GF-D8 (cell line): ENCODE measurements at regions not wholly inside any gene's neighbourhood (a gene's known extent, or its start where the extent isn't known, plus 50 kb on each side); places are given as distances from the start of the nearest gene placed in this dataset.
"Not testable (repeated sequence)": the region's sequence is repeated elsewhere in the genome, so short reads cannot be mapped to it uniquely, and the experiment has no call there.

Experiments used
- DNase-seq: peaks from one replicate; lab custom pipeline; 2025; lab: John Stamatoyannopoulos, UW

DNA sequence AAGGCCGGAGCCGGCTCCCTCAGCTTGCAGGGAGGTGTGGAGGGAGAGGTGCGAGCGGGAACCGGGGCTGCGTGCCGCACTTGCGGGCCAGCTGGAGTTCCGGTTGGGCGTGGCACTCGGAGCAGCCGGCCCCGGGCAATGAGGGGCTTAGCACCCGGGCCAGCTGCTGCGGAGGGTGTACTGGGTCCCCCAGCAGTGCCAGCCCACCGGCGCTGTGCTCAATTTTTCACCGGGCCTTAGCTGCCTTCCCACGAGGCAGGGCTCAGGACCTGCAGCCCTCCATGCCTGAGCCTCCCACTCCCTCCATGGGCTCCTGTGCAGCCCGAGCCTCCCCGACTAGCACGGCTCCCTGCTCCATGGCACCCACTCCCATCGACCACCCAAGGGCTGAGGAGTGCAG lies 62.2 kb upstream of the ANKRD55 start:
- not testable (repeated sequence) for DNase-seq

DNA sequence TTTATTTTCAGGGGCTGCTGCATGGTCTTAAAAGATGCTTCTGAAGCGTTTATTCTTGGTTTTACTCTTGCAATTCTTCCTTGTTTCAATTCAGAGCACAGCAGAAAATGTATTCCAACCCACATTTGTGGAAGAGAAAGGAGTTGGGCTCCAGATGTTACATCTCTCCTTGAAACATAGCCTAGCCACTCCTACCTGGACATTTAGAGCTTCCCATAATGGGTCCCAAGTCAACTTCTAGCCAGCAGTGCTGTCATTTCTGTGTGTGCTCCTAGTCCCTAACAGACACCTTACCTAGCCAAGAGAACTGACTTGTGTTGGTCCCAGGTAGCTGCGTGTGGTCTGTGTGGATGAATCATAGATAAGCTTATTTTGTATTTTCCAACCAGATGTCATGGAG lies 61.2 kb upstream of the ANKRD55 start:
- DNase-seq = no peak

DNA sequence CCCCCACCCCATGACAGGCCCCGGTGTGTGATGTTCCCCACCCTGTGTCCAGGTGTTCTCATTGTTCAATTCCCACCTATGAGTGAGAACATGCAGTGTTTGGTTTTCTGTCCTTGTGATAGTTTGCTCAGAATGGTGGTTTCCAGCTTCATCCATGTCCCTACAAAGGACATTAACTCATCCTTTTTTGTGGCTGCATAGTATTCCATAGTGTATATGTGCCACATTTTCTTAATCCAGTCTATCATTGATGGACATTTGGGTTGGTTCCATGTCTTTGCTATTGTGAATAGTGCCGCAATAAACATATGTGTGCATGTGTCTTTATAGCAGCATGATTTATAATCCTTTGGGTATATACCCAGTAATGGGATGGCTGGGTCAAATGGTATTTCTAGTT lies 59.7 kb upstream of the ANKRD55 start:
- DNase-seq = not testable (repeated sequence)

DNA sequence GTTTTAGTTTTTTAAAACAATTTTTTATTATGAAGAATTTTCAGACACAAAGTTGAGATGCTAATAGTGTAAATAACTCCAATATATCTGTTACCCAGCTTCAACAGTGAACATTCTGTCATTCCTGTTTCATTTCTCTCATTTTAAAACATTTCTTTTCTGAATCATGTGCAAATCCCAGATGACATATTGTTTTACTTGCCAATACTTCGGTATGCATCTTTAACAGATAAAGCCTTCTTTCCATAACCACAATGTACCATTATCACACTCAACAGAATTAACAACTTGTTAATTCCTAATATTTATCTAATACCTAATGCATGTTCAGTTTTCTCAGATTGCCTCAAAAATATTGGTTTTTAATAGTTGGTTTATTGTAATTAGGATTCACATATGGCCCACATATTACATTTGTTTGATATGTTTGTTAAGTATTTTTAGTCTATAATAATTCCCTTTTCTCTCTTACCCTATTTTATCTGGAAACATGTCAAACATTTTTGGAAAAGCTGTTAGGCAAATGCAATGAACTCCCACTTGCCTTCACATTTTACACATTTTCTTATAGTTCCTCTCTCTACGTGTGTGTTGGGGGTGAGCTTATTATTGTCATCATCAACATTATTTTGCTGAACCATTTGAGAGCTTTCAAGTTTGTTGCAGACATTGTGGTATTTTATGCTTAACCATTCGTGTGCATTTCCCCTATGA lies 58.7 kb upstream of the ANKRD55 start:
- no peak for DNase-seq

DNA sequence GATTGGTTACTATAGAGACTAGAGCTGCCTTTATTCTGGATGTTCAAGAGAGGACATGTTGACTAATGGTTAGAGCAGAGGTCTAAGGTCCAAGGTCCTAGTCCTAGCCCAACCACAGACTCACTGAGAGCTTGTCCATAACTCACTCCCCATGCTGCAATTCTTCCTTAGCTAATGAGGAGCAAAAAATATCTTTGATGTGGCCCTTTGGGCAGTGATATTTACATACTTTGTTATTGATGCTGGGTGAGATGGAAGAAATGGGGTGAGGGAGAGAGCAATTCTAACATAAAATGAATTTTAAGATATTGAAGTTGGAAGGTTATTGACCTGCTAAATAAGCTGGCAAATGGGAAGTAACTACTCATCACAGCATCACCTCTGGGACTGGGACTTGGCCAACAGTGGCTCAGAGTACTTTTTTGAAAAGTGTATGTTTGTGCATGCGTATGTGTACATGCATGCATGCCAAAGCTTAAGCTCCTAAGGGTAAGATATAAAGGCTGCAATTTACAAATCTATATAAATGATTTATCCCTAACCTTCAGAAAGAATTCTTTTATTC lies 58.0 kb upstream of the ANKRD55 start:
- no peak for DNase-seq

DNA sequence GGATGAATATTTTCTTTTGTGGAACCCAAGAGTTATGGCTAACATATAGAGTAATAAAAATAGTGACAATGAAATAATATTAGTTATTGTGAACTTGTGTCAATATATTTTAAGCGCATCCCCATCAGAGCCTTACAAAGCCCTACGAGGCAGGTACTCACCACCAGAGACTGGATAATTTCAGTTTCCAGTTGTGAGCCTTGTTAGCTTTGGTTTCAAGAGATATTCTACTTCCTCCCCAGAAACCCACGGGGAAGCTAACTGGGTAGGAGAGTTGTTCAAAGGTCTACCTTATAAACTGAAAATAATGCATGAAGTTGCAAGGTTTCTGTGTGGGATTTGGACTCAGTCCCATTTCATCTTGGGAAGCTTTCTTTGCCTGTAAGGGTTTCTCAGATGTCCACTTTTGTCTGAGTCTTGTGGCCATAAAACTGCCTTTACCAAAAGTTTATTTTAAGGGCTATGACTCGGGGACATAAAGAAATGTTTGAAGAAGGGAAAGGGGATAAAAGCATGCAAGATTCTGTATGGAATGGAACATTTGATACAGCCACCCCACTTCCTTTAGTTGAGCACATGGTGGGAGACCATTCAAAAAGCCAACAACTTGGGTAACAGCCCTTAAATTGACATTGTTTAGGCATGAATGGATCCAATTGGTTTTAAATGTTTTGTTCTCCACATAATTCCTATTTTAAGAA lies 57.4 kb upstream of the ANKRD55 start:
- DNase-seq = no peak

DNA sequence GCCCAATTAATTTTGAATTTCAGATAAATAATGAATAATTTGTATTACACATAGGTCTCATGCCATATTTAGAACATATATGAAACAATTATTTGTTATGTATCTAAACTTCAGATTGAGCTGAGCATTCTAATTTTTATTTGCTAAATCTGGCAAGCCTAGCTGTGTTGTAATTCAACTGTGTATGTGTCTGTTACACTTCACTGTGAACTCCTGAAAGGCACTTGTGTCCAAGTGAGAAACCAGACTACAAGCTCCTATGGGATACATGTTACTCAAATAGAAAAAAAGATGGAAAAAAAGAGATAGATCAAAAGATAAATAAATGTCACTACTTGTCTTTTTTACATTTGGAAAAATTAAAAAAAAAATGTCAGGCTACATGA lies 56.5 kb upstream of the ANKRD55 start:
- DNase-seq = no peak

DNA sequence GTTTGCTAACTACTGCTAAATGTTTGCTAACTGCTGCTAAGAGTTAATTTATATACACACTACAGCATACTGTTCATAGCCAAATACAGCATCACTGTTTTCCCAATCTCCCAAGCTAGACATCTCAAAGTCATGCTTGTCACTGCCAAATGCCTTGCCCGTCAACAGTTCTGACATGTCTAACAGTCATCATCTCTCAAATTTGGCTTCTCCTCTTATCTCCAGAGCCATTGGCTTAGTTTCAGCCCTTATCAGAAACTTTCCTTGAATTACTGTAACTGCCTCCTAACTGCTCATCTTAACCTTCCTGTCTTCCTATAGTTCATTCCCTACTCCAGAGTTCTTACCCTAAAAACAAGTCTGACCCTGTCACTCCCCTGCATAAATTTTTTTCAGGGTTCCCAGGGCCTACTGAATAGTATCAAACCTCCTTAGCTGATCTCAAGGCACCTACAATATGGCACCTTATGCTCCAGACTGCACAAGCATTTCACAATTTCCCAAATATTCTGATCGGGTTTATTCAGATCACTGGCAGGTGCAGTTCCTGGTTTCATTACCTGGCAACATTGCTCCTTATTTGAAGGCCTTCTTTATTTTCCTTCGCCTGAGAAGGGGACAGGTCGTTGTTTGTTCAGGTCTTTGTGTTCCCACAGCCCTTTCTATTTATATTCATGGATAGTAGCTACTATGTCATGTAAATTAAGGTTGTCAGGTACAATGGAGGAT lies 55.9 kb upstream of the ANKRD55 start:
- no peak for DNase-seq

DNA sequence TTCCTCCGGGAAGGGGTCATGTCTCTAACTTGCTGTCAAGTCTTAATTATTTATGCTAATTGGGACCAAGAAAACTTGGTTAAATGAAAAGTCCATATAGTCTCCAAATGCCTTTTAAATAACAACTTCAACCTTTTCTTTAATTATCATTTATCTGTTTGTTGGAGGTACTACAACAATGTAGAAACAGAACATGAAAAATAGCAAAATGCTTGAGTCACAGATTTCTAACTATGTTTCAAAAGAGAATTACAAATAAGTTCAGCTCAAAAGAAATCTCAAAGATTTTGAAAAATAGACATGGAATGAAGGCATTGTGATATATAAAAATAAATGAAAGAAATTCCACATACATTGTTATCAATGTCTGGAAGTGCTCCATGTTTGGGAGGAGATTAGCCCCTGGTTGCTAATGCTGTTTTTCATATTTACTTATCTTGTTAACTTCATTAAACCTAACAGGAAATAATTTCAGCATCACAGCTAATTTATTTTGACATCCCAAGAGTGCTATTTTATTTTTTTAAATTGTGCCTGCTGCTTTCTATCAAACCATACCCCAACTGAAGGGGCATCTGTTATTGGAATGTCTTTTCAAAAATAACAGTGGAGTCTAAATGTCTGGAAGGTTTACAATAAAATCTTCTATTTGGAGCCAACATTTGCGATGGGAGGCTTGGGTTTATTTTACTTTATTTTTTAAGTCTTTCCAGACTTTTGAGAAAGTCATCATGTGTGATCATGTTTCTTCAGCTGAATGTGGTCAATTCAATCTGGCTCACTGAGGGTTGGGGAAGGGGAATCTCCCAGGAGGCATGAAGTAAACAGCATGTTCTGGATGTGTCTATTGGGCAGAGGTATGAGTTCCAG lies 53.1 kb upstream of the ANKRD55 start:
- no peak for DNase-seq

DNA sequence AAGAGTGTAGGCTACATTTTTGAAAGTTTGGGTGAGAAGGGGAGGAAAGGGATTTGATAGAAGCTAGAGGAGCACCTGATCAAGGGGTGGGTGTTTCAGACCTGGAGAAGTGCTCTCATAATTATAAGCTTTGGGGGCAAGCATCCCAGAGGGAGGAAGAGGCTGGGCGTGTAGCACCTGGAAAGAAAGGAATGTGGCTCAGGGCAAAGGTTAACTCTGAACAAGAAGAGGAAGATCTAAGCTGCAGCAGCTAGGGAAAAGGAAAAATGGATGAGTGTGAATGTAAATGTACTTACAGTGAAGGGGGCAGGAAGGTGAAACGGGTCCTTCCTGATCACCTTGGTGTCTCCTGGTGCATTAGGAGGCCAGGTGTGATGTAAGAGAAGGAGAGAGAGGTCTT lies 49.8 kb upstream of the ANKRD55 start:
- no peak for DNase-seq
